ENCODE measurements at regions not wholly inside any gene's neighbourhood (a gene's known extent, or its start where the extent isn't known, plus 50 kb on each side); places are given as distances from the start of the nearest gene placed in this dataset.

DNA sequence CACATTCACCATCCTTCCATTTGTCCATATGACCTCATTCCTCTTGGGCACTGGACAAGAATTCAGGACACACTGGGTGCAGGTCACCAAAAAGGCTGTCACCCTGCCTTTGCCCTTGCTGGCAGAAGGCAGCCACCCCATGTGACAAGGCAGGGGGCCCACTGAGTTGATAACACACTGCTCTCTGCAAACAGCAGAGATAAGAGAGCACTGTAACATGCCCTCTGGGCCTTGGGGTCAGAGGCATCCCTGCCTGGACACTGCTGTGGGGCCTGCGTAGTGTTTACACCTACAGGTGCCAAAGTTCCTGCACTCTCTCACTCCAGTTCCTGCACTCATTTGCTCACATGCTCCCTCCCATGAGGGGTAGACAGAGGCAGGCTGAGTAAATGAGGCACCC is 344.7 kb upstream of the TCF4 start:
- TF ChIP-seq EZH2phosphoT487 (IDR thresholded peaks at IDR 0.05): no peak
- TF ChIP-seq, protein P1, sequence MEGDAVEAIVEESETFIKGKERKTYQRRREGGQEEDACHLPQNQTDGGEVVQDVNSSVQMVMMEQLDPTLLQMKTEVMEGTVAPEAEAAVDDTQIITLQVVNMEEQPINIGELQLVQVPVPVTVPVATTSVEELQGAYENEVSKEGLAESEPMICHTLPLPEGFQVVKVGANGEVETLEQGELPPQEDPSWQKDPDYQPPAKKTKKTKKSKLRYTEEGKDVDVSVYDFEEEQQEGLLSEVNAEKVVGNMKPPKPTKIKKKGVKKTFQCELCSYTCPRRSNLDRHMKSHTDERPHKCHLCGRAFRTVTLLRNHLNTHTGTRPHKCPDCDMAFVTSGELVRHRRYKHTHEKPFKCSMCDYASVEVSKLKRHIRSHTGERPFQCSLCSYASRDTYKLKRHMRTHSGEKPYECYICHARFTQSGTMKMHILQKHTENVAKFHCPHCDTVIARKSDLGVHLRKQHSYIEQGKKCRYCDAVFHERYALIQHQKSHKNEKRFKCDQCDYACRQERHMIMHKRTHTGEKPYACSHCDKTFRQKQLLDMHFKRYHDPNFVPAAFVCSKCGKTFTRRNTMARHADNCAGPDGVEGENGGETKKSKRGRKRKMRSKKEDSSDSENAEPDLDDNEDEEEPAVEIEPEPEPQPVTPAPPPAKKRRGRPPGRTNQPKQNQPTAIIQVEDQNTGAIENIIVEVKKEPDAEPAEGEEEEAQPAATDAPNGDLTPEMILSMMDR (IDR thresholded peaks at IDR 0.05): no peak
- TF ChIP-seq EZH2 (IDR thresholded peaks at IDR 0.05): no peak
- Histone ChIP-seq H2AFZ (replicated peaks) (no peak overlapping the region), H3K9me3 (ENCODE audit: low read depth) (peaks cover 14% of the 10 kb centered on the region), H3K27ac (no peak overlapping the region), H3F3A (ENCODE audit: low read depth) (no peaks in the 10 kb centered on the region), H3K4me3 (no peak overlapping the region), H3K9ac (no peak overlapping the region), H4K20me1 (ENCODE audit: low read depth) (no peaks in the 10 kb centered on the region), H3K4me2 (no peak overlapping the region), H3K27me3 (no peaks in the 10 kb centered on the region), H3K4me1 (peaks cover 3% of the 10 kb centered on the region), H3K79me2 (ENCODE audit: low read depth) (no peaks in the 10 kb centered on the region), H3K36me3 (peaks cover 4% of the 10 kb centered on the region)
- Mint-ChIP-seq H3K36me3 (no peaks in the 10 kb centered on the region), H3K9me3 (peaks cover 14% of the 10 kb centered on the region), H3K4me1 (no peaks in the 10 kb centered on the region), H3K4me3 (no peak overlapping the region), H3K27me3 (ENCODE audit: insufficient read depth, low read depth) (no peaks in the 10 kb centered on the region), H3K27ac (no peak overlapping the region)
- DNase-seq (ENCODE audit: low spot score): no peak

DNA sequence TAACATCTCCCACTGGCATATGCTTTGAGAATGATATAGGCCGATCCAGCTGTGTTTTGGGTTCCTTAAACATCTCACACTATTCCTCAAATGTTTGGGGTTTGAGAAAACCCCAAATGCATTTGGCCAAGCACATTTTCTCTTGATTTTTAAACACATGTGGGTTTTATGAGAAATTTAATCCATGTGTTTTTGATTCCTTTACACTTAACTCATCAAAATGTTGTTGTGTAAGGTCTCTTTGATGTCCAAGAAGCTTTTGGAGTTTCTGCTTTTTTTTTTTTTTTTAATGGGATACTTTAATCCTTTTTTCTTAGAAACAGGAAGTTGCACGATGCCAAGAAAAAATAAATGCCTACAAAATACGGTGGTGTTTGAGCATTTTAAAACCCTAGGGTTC is 339.8 kb upstream of the TCF4 start:
- DNase-seq (ENCODE audit: low spot score): no peak
- Histone ChIP-seq H3K9ac (no peak overlapping the region), H3K36me3 (no peaks in the 10 kb centered on the region), H3K79me2 (ENCODE audit: low read depth) (no peaks in the 10 kb centered on the region), H3K4me3 (no peak overlapping the region), H3K27me3 (no peaks in the 10 kb centered on the region), H4K20me1 (ENCODE audit: low read depth) (no peaks in the 10 kb centered on the region), H3K4me1 (peaks cover 3% of the 10 kb centered on the region), H3K4me2 (no peak overlapping the region), H2AFZ (replicated peaks) (no peak overlapping the region), H3K9me3 (ENCODE audit: low read depth) (no peaks in the 10 kb centered on the region), H3F3A (ENCODE audit: low read depth) (no peaks in the 10 kb centered on the region), H3K27ac (no peak overlapping the region)
- Mint-ChIP-seq H3K4me3 (no peak overlapping the region), H3K27ac (no peak overlapping the region), H3K9me3 (peaks cover 6% of the 10 kb centered on the region), H3K4me1 (no peaks in the 10 kb centered on the region), H3K36me3 (no peaks in the 10 kb centered on the region), H3K27me3 (ENCODE audit: insufficient read depth, low read depth) (no peaks in the 10 kb centered on the region)
- TF ChIP-seq EZH2phosphoT487 (IDR thresholded peaks at IDR 0.05) (no peak), EZH2 (IDR thresholded peaks at IDR 0.05) (no peak)

DNA sequence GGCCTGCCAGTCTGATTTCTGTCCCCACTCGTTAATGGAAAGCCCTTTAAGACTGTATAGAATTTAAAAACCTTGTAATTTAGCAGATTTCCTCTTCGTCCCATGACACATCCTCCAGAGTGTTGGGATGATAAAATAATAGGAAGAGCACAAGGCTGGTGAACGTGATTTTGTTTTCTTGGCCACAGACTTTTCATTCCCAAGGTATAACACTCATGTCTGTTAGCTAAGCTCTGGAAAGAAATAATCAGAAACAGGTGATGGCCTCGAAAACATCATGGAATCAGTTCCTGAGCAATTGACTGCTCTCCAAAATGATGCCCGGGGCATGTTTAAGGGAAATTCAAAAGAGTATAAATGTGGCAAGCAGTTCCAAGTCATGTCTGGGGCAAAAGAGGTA is 337.8 kb upstream of the TCF4 start:
- no peak overlapping the region for H3K27ac Mint-ChIP-seq
- Histone ChIP-seq H3K27me3 (no peaks in the 10 kb centered on the region), H3K27ac (no peak overlapping the region), H3K4me2 (no peak overlapping the region), H2AFZ (replicated peaks) (no peak overlapping the region), H3K79me2 (ENCODE audit: low read depth) (no peaks in the 10 kb centered on the region), H3K4me1 (peaks cover 3% of the 10 kb centered on the region), H3K9ac (no peak overlapping the region), H4K20me1 (ENCODE audit: low read depth) (no peaks in the 10 kb centered on the region), H3K4me3 (no peak overlapping the region), H3K36me3 (no peaks in the 10 kb centered on the region), H3K9me3 (ENCODE audit: low read depth) (no peaks in the 10 kb centered on the region), H3F3A (ENCODE audit: low read depth) (no peaks in the 10 kb centered on the region)
- TF ChIP-seq, protein P1 (IDR thresholded peaks at IDR 0.05): no peak
- TF ChIP-seq EZH2 (IDR thresholded peaks at IDR 0.05) (no peak), EZH2phosphoT487 (IDR thresholded peaks at IDR 0.05) (no peak)
- no peaks in the 10 kb centered on the region for H3K36me3 Mint-ChIP-seq
- H3K4me3 Mint-ChIP-seq: no peak overlapping the region
- no peak for DNase-seq (ENCODE audit: low spot score)
- H3K9me3 Mint-ChIP-seq: peaks cover 6% of the 10 kb centered on the region
- no peaks in the 10 kb centered on the region for H3K4me1 Mint-ChIP-seq
- no peaks in the 10 kb centered on the region for H3K27me3 Mint-ChIP-seq (ENCODE audit: insufficient read depth, low read depth)

DNA sequence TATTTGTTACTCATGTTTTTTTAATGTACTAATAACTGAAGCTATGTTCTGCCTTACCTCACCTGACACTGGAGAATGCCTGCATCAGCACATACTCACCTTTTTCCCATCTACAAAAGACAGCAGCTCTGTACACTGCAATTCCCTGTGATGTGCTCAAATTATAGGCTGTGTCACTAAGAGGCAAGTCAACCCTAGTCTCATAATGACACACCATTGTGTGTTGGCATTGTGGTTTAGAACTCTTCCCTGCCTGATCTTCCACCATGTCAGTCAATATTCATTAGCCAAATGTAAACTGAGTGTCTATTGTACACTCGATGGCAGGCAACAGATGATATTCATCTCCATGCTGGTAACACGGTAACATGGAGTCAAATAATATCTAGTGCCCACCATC is 332.1 kb upstream of the TCF4 start:
- no peak overlapping the region for H3K4me3 ChIP-seq
- H3K36me3 Mint-ChIP-seq: peaks cover 2% of the 10 kb centered on the region
- no peak overlapping the region for H2AFZ ChIP-seq (replicated peaks)
- no peaks in the 10 kb centered on the region for H3K36me3 ChIP-seq
- no peaks in the 10 kb centered on the region for H3K27me3 ChIP-seq
- no peaks in the 10 kb centered on the region for H3K79me2 ChIP-seq (ENCODE audit: low read depth)
- H3K4me1 ChIP-seq: no peaks in the 10 kb centered on the region
- DNase-seq (ENCODE audit: low spot score): no peak
- H3K9ac ChIP-seq: no peak overlapping the region
- no peak overlapping the region for H3K4me2 ChIP-seq
- H3K27ac ChIP-seq: no peak overlapping the region
- peaks cover 3% of the 10 kb centered on the region for H3K4me1 Mint-ChIP-seq
- peaks cover 13% of the 10 kb centered on the region for H3K9me3 Mint-ChIP-seq
- no peaks in the 10 kb centered on the region for H3K9me3 ChIP-seq (ENCODE audit: low read depth)
- no peak overlapping the region for H3K27ac Mint-ChIP-seq
- no peak overlapping the region for H3K4me3 Mint-ChIP-seq
- no peaks in the 10 kb centered on the region for H3F3A ChIP-seq (ENCODE audit: low read depth)
- no peak for TF ChIP-seq EZH2phosphoT487 (IDR thresholded peaks at IDR 0.05)
- no peak for TF ChIP-seq EZH2 (IDR thresholded peaks at IDR 0.05)
- TF ChIP-seq, protein P1 (IDR thresholded peaks at IDR 0.05): no peak
- H3K27me3 Mint-ChIP-seq (ENCODE audit: insufficient read depth, low read depth): no peaks in the 10 kb centered on the region
- no peaks in the 10 kb centered on the region for H4K20me1 ChIP-seq (ENCODE audit: low read depth)
